ENCODE measurements at regions not wholly inside any gene's neighbourhood (a gene's known extent, or its start where the extent isn't known, plus 50 kb on each side); places are given as distances from the start of the nearest gene placed in this dataset.

DNA sequence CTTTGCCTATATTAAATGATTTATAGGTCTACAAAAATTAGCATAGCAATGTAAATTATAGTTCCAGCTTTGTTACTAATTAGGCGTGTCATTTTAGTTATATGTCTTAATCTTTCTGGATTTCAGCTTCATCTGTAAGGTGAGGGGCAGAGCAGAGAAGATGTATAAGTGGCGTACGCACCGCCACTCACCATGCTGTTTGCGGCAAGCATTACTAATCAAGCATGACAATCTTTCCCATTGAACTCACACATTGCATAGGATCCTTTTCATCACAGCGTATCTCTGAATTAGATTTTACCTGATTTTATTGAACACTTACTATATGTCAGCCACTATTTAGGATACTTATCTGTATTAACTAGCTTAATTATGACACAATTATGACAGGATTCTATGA is 183.6 kb upstream of the DLGAP1 start (continued):
- TF ChIP-seq, protein P1, sequence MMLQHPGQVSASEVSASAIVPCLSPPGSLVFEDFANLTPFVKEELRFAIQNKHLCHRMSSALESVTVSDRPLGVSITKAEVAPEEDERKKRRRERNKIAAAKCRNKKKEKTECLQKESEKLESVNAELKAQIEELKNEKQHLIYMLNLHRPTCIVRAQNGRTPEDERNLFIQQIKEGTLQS (IDR thresholded peaks at IDR 0.05): no peak

DNA sequence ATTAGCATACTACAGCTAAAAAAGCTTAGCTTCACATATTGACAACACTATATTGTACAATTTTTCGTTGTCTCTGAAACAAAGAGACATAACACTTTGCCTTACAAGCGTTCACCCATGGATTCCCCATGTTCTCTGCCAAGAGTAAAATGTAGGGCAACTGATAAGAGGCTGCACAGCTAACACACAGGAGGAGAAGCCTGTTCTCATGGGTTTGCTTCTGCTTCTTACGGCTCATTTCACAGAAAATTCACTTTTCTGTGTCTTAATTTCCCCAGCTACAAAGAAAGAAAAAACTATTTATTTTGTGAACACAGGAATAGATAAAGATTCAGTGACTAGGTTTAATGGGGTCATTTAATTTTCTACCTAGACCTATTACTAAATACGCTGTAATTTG is 182.8 kb upstream of the DLGAP1 start:
- DNase-seq (ENCODE audit: low spot score): no peak
- no peaks in the 10 kb centered on the region for H3K4me1 ChIP-seq (ENCODE audit: control insufficient read depth in 4 of 4, insufficient read depth in 4 of 4, low read length in 3 of 4)
- no peak overlapping the region for H3K27ac ChIP-seq (ENCODE audit: low read depth in 1 of 2, low read length in 2 of 2)
- no peaks in the 10 kb centered on the region for H3K9me3 ChIP-seq (ENCODE audit: control insufficient read depth in 4 of 4, low read length in 3 of 4)
- no peak overlapping the region for H3K9ac ChIP-seq (ENCODE audit: low read depth in 1 of 2, low read length in 2 of 2)
- TF ChIP-seq, protein P2, sequence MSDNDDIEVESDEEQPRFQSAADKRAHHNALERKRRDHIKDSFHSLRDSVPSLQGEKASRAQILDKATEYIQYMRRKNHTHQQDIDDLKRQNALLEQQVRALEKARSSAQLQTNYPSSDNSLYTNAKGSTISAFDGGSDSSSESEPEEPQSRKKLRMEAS (IDR thresholded peaks at IDR 0.05): no peak
- TF ChIP-seq, protein P1 (IDR thresholded peaks at IDR 0.05): no peak
- no peak for TF ChIP-seq JUND (IDR thresholded peaks at IDR 0.05)
- no peak for TF ChIP-seq EGR1 (IDR thresholded peaks at IDR 0.05; ENCODE audit: low read depth in 2 of 2)
- TF ChIP-seq NR2F2 (IDR thresholded peaks at IDR 0.05): no peak
- TF ChIP-seq, protein P3, sequence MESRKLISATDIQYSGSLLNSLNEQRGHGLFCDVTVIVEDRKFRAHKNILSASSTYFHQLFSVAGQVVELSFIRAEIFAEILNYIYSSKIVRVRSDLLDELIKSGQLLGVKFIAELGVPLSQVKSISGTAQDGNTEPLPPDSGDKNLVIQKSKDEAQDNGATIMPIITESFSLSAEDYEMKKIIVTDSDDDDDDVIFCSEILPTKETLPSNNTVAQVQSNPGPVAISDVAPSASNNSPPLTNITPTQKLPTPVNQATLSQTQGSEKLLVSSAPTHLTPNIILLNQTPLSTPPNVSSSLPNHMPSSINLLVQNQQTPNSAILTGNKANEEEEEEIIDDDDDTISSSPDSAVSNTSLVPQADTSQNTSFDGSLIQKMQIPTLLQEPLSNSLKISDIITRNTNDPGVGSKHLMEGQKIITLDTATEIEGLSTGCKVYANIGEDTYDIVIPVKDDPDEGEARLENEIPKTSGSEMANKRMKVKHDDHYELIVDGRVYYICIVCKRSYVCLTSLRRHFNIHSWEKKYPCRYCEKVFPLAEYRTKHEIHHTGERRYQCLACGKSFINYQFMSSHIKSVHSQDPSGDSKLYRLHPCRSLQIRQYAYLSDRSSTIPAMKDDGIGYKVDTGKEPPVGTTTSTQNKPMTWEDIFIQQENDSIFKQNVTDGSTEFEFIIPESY (IDR thresholded peaks at IDR 0.05): no peak
- no peak for TF ChIP-seq FOXA2 (IDR thresholded peaks at IDR 0.05)
- TF ChIP-seq, protein P4, sequence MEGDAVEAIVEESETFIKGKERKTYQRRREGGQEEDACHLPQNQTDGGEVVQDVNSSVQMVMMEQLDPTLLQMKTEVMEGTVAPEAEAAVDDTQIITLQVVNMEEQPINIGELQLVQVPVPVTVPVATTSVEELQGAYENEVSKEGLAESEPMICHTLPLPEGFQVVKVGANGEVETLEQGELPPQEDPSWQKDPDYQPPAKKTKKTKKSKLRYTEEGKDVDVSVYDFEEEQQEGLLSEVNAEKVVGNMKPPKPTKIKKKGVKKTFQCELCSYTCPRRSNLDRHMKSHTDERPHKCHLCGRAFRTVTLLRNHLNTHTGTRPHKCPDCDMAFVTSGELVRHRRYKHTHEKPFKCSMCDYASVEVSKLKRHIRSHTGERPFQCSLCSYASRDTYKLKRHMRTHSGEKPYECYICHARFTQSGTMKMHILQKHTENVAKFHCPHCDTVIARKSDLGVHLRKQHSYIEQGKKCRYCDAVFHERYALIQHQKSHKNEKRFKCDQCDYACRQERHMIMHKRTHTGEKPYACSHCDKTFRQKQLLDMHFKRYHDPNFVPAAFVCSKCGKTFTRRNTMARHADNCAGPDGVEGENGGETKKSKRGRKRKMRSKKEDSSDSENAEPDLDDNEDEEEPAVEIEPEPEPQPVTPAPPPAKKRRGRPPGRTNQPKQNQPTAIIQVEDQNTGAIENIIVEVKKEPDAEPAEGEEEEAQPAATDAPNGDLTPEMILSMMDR (IDR thresholded peaks at IDR 0.05; ENCODE audit: low read depth, low read length, missing input control): no peak
- no peaks in the 10 kb centered on the region for H3K36me3 ChIP-seq (ENCODE audit: control insufficient read depth in 4 of 4, insufficient read depth in 3 of 4, low read depth in 1 of 4, low read length in 3 of 4)
- peaks cover 0 to 4% (median 0%) of the 10 kb centered on the region in 4 donors for H3K27me3 ChIP-seq (ENCODE audit: control insufficient read depth in 4 of 4, insufficient read depth in 4 of 4, low read length in 3 of 4)
- no peak overlapping the region for H3K4me3 ChIP-seq (ENCODE audit: low read depth in 1 of 3, low read length in 3 of 3)
- WGBS: 61% methylated on average over 4 of the region's 4 CpGs

DNA sequence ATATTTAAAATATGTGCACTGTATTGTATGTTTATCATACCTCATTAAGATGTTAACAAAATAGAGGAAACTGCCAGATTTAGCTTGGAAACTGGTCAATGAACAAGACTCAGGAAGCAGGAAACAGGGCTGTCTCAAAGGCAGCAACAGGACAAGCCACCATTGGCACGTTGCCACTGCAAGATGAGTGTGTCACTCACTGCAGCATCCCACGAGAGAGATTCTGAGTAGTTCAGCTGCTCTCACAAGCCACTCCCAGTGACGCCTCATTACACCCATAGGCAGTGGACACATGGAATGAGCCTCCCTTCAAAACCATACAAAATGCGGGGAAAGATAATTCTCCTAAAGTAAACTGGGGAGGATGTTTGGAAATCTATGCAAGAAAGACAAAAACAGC is 181.9 kb upstream of the DLGAP1 start:
- H3K9me3 ChIP-seq (ENCODE audit: control insufficient read depth in 4 of 4, low read length in 3 of 4): no peaks in the 10 kb centered on the region
- no peak overlapping the region for H3K9ac ChIP-seq (ENCODE audit: low read depth in 1 of 2, low read length in 2 of 2)
- H3K36me3 ChIP-seq (ENCODE audit: control insufficient read depth in 4 of 4, insufficient read depth in 3 of 4, low read depth in 1 of 4, low read length in 3 of 4): no peaks in the 10 kb centered on the region
- H3K4me3 ChIP-seq (ENCODE audit: low read depth in 1 of 3, low read length in 3 of 3): no peak overlapping the region
- H3K27me3 ChIP-seq (ENCODE audit: control insufficient read depth in 4 of 4, insufficient read depth in 4 of 4, low read length in 3 of 4): peaks cover 0 to 4% (median 0%) of the 10 kb centered on the region in 4 donors
- TF ChIP-seq RXRA (IDR thresholded peaks at IDR 0.05) (no peak), GABPA (IDR thresholded peaks at IDR 0.05 in 1 of 2, conservative IDR thresholded peaks at IDR 0.05 in 1 of 2) (no peak), SP1 (IDR thresholded peaks at IDR 0.05) (no peak), EGR1 (IDR thresholded peaks at IDR 0.05; ENCODE audit: low read depth in 2 of 2) (no peak), FOXA1 (IDR thresholded peaks at IDR 0.05) (no peak), HNF4G (IDR thresholded peaks at IDR 0.05) (no peak), FOXA2 (IDR thresholded peaks at IDR 0.05) (no peak), HNF4A (conservative IDR thresholded peaks at IDR 0.05) (no peak), TAF1 (conservative IDR thresholded peaks at IDR 0.05) (no peak)
- TF ChIP-seq, protein P1 (IDR thresholded peaks at IDR 0.05): no peak
- TF ChIP-seq, protein P3 (IDR thresholded peaks at IDR 0.05): no peak
- TF ChIP-seq, protein P4 (IDR thresholded peaks at IDR 0.05; ENCODE audit: low read depth, low read length, missing input control): no peak
- no peak for DNase-seq (ENCODE audit: low spot score)
- no peaks in the 10 kb centered on the region for H3K4me1 ChIP-seq (ENCODE audit: control insufficient read depth in 4 of 4, insufficient read depth in 4 of 4, low read length in 3 of 4)
- no peak overlapping the region for H3K27ac ChIP-seq (ENCODE audit: low read depth in 1 of 2, low read length in 2 of 2)
- 49% methylated on average over 4 of the region's 4 CpGs for WGBS

All from liver (tissue), 8 donors.